CD4-positive, alpha-beta T cell treated with Interleukin-2 at 100 ng/mL for 4 hours (primary cell): ENCODE measurements at regions not wholly inside any gene's neighbourhood (a gene's known extent, or its start where the extent isn't known, plus 50 kb on each side); places are given as distances from the start of the nearest gene placed in this dataset.

Experiments used
- DNase-seq: peaks from one replicate; pipeline ENCODE4 v3.0.0-alpha.2; 2020; ENCODE audit warnings: low spot score

DNA sequence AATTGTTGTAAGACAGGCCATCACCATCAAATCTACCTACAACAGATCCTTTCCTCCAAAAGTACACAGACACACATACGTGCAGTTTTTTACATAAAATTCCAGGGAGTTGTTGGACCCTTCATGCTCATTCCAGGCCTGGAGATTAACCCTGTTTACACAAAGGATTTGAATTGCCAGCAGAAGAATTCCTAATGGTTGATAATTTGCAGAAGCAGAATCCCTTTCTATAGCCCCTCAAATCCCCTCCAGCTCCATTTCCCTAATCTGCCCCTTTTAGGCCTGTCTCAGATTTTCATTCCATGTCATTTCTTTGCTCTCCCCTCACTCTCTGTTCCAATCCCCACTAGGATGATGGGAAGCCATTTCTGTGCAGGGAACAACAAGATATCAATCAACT, 102.9 kb upstream of the TOX3 start:
- no peak for DNase-seq

DNA sequence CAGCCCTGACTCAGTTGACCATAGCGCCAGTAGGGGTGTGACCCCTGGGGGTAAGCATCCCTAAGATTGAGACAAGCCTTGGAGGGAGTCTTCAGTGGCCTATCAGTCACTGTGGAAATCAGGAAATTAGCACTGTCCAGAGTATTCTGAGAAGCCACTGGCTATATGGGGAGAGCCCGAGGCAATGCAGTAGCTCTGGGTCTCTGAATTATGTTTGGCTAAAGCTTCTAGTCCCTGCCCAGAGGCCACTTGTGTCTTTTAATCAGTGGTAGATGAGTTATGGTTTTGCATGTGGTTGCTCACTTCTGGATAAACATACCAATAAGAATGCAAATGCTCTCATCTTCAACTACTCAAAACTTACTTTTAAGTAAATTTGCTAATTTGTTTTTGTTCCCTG, 100.6 kb upstream of the TOX3 start:
- DNase-seq, result no peak

DNA sequence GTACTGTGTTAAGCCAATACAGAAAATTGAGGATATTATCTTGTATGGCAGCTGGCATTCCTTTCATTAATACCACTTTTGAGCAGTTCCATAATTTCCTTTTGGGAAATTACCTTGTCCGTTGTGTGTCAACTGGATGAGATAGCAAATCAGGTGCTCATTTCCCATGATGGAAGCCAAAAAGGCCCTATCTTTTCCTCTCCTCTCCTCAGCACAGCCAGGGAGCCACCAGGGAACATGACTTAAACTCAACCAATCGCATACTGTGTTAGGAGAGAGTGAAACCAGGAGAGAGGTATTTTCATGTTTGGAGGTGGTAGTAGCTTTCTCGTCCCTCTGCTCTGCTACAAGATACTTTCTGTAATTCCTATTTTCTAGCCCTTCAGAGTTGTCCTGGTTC, 96.1 kb upstream of the TOX3 start:
- no peak for DNase-seq

DNA sequence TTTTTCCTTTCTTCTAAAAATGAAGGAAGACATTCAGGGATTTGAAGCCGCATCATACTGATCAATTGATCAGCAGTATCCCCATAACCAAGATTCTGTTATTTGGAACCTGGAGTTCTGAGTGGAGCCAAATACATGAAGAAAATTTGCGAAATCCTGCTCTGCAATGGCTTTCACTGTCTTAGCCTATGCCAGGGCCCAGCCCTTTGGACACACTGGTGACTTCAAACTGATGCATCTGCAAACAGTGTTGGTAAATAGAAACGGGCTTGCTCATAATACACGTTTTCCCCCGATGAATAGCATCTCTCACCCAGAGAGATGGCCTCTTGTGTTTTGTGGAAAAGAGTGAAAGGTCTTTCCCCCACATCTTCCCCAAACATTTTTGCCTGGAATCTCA, 87.6 kb upstream of the TOX3 start:
- DNase-seq, result no peak

DNA sequence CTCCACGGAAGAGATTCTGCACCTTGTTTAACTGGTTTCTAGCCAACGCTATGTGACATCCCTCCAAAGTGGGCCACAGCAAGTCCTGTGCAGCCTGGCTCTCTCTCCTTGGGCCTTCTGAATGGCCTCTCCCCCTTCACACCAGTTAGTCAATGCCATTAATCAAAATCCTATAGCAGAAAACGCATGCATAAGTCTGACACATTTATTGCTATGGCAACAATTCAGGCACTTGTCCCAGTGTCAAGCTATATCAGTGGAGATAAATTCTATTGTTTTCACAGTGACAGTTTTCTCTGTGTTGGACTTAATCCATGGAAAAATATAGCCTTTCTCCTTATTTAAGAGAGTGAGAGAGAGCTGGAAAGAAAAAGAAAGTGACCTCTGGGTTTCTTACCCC, 87.2 kb upstream of the TOX3 start:
- no peak for DNase-seq

DNA sequence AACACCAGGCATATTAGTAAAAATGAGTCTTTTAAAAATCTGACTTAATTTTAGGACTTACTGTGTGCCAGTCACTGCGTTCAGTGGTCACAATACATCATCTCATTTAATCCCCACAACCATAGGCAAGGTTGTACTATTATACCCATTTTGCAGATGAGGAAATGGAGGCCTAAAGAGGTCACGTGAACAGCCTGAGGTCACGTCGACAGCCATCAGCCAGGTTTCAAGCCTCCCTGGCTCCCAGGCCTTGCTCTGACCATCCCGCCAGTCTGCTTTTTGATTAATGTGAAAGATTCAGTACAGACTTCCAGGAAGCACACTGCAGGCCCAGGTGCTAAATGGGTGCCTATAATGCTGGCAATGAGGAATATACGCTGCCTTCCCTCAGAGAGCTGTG, 86.3 kb upstream of the TOX3 start:
- no peak for DNase-seq

DNA sequence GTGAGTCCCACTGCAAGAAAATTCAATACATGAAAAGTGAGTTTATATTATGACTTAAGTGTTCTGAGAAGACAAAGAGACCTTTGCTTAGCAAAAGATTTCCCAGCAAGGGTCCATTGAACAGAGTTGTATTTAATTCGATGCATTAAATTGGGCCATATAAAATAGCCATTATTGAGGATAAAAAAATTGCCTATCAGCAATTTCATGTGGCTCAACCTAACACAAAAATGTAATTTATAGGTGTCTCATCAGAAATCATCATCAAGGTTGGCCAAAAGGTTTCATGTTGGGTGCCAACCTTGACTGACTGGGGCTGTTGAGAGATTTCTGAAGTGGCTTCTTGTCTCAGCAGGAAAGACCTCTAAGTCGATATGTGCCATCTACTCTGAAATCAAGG, 84.8 kb upstream of the TOX3 start:
- no peak for DNase-seq

DNA sequence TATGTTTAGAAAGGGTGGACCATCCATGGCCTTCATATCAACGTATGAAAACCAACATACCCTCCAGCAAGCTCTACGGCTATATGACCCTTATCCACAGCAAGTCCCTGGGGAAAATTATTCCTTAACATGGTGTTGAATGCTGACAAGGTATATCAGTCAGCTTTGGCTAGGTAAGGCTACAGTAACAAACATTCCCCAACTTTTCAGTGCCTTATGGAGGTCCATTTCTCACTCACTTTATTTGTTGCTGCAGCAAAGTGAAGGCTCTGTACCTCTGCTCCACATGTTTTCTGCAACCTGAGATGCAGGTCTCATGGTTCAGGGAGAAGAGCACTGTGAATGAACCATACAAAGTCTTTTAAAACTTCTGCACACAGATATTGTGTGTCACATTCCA, 83.8 kb upstream of the TOX3 start:
- no peak for DNase-seq

DNA sequence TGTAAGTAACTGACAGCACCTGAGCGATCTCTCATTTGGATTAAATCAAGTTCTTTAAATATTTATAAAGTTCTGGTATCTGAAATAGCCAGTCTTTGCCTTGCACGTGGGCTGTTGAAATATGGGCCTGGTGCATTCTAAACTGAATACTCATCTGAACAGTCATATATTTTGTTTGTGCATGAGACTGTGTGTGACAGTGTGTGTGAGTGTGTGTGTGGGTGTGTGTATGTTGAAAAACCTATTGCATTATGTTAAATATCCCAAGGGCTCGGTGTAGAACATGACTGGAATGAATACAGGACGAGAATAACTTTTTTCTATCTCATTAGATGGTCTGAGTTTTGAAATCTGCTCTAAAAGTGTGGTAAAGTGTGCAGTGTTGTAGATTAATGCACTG, 82.4 kb upstream of the TOX3 start:
- DNase-seq, result no peak

DNA sequence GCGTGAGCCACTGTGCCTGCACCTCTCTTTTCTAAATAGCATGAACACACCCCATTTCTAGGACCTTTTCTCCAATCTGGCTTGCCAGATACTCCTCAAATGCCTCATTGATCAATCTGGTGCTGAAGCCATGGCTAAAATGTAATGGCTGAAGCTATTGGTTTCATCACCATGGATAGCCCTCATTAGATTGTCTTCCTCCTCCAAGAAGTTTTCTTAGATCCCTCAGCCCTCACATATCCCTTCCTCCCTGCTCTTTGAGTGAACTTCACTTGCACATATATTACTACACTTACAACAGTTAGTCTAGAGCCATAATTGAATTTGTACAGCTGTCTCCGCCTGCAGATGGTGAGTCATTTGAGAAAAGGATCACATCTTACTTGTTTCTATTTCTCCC, 77.9 kb upstream of the TOX3 start:
- DNase-seq, result no peak

DNA sequence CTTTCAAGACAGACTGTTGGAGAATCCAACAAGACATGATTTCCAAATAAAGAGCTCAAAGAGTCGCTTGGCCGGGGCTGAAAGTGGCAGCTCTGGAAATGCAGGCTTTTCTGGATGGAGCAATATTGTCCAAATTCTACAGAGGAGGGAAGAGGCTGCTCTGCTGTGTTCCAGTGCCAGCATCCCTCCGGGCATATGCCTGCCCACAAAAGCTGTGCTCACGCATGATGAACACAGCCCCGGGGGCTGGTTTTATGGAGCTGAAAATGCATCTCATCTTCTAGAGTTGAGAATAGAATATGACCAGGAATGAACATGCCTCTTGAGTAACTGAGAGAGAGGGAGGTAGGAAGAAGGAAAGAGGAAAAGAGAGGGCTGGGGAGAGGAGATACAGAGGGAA, 74.7 kb upstream of the TOX3 start:
- no peak for DNase-seq

DNA sequence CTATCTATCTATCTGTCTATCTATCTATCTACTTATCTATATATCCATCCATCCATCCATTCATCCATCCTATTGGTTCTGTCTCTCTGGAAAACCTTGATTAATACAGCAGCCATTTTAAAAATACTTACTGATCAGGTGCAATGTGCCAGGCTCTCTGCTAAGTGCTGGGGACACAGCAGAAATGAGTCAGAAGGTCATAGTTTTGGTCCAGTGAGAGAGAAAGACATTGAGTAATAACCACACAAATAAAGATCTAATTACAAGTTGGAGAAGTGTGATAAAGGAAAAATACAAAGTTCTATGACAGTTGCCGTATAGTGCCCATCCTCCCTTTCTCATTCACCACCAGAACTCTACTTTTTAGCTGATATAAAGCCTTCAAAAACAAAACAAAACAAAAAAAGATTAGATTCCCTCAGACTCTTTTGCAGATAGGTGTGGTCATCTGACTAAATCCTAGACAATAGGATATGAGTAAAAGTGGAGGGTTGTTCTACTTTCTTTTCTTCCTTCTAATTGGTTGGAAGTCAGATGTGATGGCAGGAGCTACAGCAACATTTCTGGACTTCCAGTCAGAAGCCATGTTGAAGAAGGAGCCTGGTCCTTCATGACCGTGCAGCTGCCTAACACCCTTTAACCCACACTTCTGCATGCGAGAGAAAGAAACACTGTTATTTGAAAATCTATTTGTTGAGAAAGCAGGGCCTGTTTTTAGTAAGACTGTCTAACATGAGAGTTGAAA, 72.0 kb upstream of the TOX3 start:
- DNase-seq, result no peak

DNA sequence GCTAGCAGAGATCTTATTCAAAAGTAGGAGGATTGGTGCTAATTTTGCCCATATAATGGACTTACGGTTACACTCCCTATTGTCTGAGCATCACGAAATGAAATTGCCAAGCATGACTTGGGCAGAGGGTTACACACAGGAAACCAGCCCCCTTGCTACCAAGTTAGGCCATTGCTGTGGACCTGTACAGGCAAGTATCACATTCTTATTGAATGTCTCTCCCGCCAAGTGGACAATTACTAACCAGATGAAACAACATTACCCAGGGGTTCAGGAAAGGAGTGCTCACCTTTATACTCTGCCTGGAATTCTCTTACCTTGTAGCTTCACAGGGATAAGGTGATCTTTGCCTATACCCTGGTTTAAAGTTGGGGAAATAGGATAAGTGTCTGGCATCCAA, 70.6 kb upstream of the TOX3 start:
- DNase-seq, result no peak

DNA sequence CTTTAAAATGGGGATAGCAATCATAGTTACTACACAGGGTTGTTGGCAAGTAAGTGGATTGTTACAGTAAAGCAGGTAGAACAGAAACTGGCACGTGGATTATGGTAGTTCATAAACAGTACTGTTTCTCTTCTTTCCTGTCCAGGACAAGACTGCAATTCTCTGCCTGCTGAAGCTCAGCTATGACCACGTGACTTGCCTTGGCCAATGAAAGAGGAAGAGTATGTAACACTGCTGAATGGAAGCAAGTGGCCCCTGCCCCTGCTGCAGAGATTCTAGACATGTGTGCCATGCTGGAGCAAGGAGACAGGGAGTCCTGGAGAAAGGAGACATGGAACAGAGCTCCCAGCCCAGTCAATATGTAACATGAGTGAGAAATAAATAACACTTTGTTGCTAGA, 66.6 kb upstream of the TOX3 start:
- no peak for DNase-seq

DNA sequence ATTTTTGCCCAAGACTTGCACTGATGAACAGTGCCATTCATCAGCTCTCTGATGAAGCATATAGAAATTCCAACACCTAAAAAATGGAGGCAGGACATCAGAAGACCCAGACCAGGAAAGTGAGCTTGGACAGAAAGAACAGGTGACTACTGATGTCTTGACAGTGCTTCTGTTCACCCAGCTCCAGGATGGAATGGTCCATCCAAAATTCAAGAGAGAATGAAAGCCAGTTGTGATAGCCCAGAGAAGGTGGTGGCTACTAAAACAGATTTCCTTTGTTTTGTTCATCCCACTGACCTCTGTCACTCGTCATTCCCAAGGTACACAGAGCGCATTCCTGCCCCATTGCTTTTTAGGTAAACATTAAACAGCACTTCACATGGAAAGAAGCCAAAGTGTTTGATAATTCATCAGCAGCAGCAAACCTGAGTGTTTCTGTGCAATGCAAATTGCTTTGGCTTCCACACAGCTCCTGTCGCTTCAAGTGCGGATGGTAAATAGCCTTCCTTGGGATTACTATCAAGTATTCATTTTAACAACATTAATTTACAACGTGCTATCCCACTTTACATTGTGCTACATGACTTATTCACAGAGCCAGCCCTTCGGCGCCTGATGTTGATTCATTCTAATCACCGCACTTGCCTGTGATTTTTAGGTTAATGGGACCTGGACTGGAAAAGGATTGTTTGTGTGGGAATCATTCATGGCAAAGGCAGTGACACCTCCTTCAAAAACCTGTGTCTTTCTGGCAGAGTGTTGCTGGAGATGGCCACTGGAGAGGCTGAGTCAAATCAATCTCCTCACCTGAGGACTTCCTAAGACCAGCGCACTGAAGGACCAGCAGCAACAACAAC, 65.1 kb upstream of the TOX3 start:
- no peak for DNase-seq

DNA sequence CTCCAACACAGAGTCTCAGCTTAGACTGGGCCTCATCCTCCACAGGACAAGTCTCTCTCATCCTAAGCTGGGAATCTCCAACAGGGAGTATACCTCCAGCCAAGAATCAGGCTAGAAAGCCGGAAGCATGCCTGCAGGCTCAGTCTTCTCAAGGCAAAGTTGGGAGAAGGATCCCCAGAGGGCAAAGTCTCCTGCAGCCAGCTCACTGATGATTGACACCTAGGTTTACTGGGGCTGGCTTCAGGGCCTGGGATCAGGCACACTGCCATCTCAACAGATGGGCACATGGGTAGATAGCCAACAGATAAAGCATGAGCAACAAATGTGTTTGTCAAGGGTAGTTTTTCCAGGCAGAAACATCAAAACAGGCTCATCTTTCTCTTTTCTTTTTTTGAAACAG, 56.1 kb upstream of the TOX3 start:
- no peak for DNase-seq

DNA sequence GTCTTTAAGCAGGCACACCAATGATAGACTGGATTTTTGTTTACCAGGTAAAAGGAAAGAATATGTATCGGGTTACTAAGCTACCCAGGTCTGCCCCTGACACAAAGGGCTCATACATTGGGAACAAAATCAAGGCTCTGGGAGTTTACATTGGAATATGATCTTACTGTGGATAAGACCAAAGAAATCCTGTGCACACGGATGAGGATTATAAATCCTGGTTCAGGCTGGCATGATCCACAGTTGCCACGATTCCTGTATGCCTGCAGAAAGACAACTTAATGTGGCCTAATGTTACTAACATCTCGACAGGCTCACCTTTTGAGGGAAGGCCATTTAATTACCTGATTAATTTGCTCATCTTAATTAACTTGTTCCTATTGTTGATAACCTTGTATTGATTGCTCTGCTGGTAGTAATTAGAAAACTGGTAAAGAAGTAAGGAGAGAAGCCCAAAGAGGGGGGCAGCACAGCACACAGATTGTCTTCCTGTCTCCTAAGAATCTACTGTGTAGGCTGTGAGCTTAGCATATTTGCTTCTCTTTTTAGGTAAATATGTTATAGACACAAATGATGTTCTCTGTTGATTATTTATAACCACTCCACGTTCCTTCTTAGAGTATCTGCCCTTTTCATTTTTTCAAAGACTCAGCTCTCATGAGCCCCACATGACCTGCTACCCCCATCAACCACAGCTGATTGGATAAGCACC, 51.0 kb upstream of the TOX3 start:
- DNase-seq, result no peak

DNA sequence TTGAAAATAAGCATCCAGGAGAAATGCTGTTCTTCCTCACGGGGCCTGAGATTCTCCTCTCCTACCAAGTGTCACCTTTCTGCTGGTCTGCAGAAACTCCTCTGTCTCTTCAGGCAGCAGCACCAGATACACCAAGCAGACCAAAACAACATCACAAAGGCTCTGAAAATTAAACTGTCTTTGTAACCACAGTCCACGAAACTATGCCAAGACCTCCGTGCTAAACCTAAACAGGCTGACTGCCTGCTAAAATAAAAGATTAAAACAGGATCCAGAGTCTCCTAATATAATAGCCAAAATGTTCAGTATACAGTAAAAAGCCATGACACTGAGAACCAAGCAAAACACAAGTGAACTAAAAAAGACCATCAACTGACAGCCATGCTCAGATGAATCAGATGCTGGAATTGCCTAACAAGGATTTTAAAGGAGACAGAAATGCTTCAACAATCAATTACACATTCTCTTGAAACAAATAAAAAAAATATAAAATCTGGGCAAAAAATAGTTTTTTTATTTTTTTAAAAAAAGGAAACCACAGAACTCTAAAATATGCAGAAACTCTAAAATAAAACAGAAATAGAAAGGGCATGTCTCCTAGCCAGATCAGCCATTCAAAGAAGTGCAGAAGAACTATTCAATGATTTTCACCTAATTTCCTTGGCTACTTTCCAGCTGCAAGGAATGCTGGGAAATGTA, 50.3 kb upstream of the TOX3 start:
- no peak for DNase-seq
